HG02623 (cell line): ENCODE measurements at regions not wholly inside any gene's neighbourhood (a gene's known extent, or its start where the extent isn't known, plus 50 kb on each side); places are given as distances from the start of the nearest gene placed in this dataset.
"Not testable (repeated sequence)": the region's sequence is repeated elsewhere in the genome, so short reads cannot be mapped to it uniquely, and the experiment has no call there.

Experiments
- ATAC-seq: cut with Tn5 transposase; IDR thresholded peaks from one replicate; pipeline ENCODE4 v1.9.1; 2021; ENCODE audit warnings: moderate library complexity; ENCODE audit not compliant: unreplicated experiment

GRCh38 chr5:166712447-166713185, 1578.8 kb upstream of the WWC1 start:
- no peak for ATAC-seq

GRCh38 chr5:166713295-166713694, 1578.2 kb upstream of the WWC1 start:
- no peak for ATAC-seq

GRCh38 chr5:166716856-166717492, 1574.5 kb upstream of the WWC1 start:
- no peak for ATAC-seq

GRCh38 chr5:166719991-166720390, 1571.5 kb upstream of the WWC1 start:
- no peak for ATAC-seq

GRCh38 chr5:166722939-166723338, 1568.5 kb upstream of the WWC1 start:
- no peak for ATAC-seq

GRCh38 chr5:166724284-166724683, 1567.2 kb upstream of the WWC1 start:
- ATAC-seq: no peak

- ATAC-seq: no peak
Measured at GRCh38 chr5:166725593-166725992, 1565.9 kb upstream of the WWC1 start.

GRCh38 chr5:166726406-166726805, 1565.0 kb upstream of the WWC1 start:
- ATAC-seq: no peak

GRCh38 chr5:166742951-166743350, 1548.5 kb upstream of the WWC1 start:
- ATAC-seq: not testable (repeated sequence)

GRCh38 chr5:166746506-166746905, 1544.9 kb upstream of the WWC1 start:
- ATAC-seq: no peak

GRCh38 chr5:166750376-166750775, 1541.1 kb upstream of the WWC1 start:
- ATAC-seq: no peak

GRCh38 chr5:166758151-166758550, 1533.3 kb upstream of the WWC1 start:
- no peak for ATAC-seq

GRCh38 chr5:166767858-166768257, 1523.6 kb upstream of the WWC1 start:
- no peak for ATAC-seq

- no peak for ATAC-seq
Measured at GRCh38 chr5:166768536-166768935, 1522.9 kb upstream of the WWC1 start.

- ATAC-seq: no peak
Measured at GRCh38 chr5:166772770-166773169, 1518.7 kb upstream of the WWC1 start.

GRCh38 chr5:166781737-166782136, 1509.7 kb upstream of the WWC1 start:
- no peak for ATAC-seq

- ATAC-seq: no peak
Measured at GRCh38 chr5:166784545-166785078, 1506.8 kb upstream of the WWC1 start.

GRCh38 chr5:166786178-166786577, 1505.3 kb upstream of the WWC1 start:
- ATAC-seq: no peak

GRCh38 chr5:166786889-166787288, 1504.6 kb upstream of the WWC1 start:
- no peak for ATAC-seq

GRCh38 chr5:166788050-166788449, 1503.4 kb upstream of the WWC1 start:
- ATAC-seq: no peak

GRCh38 chr5:166795756-166796155, 1495.7 kb upstream of the WWC1 start:
- no peak for ATAC-seq

- no peak for ATAC-seq
Measured at GRCh38 chr5:166803058-166803457, 1488.4 kb upstream of the WWC1 start.
